ENCODE measurements at regions not wholly inside any gene's neighbourhood (a gene's known extent, or its start where the extent isn't known, plus 50 kb on each side); places are given as distances from the start of the nearest gene placed in this dataset.

DNA sequence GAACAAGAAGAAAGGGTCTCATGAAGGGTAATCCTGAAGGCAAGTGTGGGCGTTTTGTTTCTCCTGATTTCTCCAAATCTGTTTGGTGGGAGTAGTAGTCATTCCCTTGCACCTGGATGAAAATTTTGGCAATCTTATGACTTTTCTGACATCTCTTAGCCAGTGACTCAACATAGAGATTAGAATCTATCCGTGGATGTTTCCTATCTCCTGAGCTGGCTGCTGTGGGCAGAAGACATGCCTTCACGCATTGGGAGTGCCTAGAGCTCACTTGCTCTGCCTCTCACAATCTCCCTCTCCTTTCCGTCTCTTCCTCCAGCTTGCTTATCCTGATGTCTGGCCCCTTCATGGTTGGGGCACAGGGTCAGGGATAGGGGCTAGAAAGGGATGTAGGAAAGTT, 174.2 kb upstream of the NFIA start:
- no peak overlapping the region for H3K4me3 Mint-ChIP-seq
- no peaks in the 10 kb centered on the region for H3K36me3 Mint-ChIP-seq (ENCODE audit: insufficient read depth)
- no peaks in the 10 kb centered on the region for H3K9me3 Mint-ChIP-seq
- H3K27me3 Mint-ChIP-seq = peaks cover 1 to 36% of the 10 kb centered on the region in 2 donors
- no peak overlapping the region for H3K27ac Mint-ChIP-seq
- ATAC-seq (replicated peaks) (no peak), DNase-seq (no peak)
- H3K4me1 Mint-ChIP-seq (ENCODE audit: low read depth in 2 of 2) = no peaks in the 10 kb centered on the region

DNA sequence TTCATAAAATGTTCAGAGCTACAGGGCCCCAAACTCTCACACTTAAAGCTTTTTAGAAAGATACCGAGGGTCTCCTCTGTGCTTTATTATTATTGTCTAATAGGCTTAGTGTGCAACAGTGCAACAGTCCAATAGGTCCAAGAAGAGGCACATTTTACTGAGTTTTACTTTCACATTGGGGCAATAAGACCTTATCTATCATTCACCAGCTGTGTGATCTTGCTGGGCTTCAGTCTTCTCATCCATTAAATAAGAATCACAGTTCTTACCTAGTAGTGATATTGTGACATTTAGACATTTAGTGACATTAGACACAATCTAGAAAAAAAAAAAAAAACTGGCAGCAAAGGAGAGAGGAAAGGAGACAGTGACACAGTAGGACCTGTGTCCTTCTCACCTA, 175.8 kb upstream of the NFIA start:
- DNase-seq (no peak), ATAC-seq (replicated peaks) (no peak)
- H3K36me3 Mint-ChIP-seq (ENCODE audit: insufficient read depth) = no peaks in the 10 kb centered on the region
- no peaks in the 10 kb centered on the region for H3K4me1 Mint-ChIP-seq (ENCODE audit: low read depth in 2 of 2)
- no peaks in the 10 kb centered on the region for H3K9me3 Mint-ChIP-seq
- no peak overlapping the region for H3K4me3 Mint-ChIP-seq
- H3K27ac Mint-ChIP-seq = no peak overlapping the region
- H3K27me3 Mint-ChIP-seq = peaks cover 0 to 23% of the 10 kb centered on the region in 2 donors

DNA sequence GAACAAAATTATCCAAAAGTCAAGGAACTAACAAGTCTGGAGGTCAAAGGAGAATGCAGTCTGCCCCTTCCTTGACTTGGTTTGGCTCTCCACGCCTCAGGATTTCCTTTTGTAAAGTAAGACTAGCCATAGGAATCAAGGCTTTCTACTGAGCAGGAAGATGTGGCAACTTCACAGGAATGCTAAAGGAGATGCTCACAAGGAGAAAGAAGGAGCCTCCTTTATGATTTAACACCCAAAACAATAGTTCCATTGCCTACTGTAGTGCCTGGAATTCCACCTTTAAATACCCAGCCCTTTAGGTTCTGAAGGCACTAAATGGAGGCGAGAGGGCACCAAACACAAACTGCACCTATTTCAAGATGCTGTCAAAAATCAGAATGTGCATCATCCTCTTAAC, 176.3 kb upstream of the NFIA start:
- no peaks in the 10 kb centered on the region for H3K4me1 Mint-ChIP-seq (ENCODE audit: low read depth in 2 of 2)
- no peak for ATAC-seq (replicated peaks)
- peaks cover 0 to 21% of the 10 kb centered on the region in 2 donors for H3K27me3 Mint-ChIP-seq
- H3K36me3 Mint-ChIP-seq (ENCODE audit: insufficient read depth) = no peaks in the 10 kb centered on the region
- no peak for DNase-seq
- no peak overlapping the region for H3K4me3 Mint-ChIP-seq
- H3K9me3 Mint-ChIP-seq = no peaks in the 10 kb centered on the region
- H3K27ac Mint-ChIP-seq = no peak overlapping the region

DNA sequence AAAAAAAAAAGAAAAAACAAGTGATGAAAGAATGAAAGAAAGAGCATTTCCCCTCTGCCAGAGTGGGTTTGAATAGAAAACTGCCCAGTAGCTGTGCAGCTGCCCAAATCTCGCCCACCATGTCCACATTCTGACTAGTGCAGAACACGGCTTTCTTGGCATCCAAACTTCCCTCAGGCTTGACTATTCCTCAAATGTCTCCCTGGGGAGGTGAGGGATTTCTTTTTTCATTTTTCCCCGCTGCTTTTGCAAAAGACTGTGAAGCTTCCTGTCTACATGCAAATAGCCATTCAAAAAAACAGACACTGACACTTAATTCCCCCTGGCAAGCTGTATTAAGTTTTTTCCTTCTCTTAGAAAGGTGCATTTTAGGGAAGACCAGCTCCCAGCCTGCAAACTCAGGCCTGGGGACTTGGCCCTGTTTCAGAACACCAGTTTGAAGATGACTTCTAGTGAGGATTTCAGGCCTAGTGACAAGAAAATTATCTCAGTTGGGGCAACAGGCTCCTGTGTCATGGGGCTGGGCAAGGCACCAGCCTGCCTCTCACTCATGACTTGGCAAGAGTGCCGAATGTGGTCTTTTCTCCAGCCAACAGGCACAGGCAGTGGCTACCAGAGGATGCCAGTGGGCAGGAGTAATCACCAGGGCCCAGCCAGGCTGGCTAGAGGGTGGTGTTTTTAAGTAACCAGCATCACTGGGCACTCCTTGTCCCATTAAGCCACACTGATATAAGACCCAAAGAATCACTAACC, 178.1 kb upstream of the NFIA start:
- Mint-ChIP-seq H3K27me3 (peaks cover 0 to 12% of the 10 kb centered on the region in 2 donors), H3K36me3 (ENCODE audit: insufficient read depth) (no peaks in the 10 kb centered on the region), H3K27ac (no peak overlapping the region), H3K4me3 (no peak overlapping the region), H3K4me1 (ENCODE audit: low read depth in 2 of 2) (no peaks in the 10 kb centered on the region), H3K9me3 (no peaks in the 10 kb centered on the region)
- DNase-seq = no peak
- ATAC-seq (replicated peaks) = no peak

DNA sequence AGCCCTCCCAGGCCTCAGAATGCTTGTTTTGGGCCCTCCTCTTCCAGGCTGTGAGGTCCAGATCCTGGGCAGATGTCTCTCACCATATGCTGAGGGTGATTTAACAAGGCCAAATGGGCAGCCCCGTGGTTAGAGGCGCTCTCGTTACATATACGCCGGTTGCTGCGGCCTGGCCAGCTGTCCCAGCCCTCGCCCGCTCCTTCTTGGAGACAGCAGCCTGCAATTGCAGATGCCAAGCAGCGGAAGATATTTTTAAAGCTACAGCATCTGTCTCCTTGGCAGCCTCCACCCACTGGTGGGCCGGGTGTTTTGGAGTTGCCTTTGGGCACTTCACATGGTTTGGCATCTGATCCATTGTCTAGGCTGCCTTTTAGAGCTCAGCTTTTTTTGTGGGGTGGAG, 178.8 kb upstream of the NFIA start:
- ATAC-seq (replicated peaks) = no peak
- H3K4me1 Mint-ChIP-seq (ENCODE audit: low read depth in 2 of 2) = no peaks in the 10 kb centered on the region
- no peak overlapping the region for H3K4me3 Mint-ChIP-seq
- no peak for DNase-seq
- peaks cover 0 to 5% of the 10 kb centered on the region in 2 donors for H3K27me3 Mint-ChIP-seq
- H3K9me3 Mint-ChIP-seq = no peaks in the 10 kb centered on the region
- H3K27ac Mint-ChIP-seq = no peak overlapping the region
- H3K36me3 Mint-ChIP-seq (ENCODE audit: insufficient read depth) = no peaks in the 10 kb centered on the region

DNA sequence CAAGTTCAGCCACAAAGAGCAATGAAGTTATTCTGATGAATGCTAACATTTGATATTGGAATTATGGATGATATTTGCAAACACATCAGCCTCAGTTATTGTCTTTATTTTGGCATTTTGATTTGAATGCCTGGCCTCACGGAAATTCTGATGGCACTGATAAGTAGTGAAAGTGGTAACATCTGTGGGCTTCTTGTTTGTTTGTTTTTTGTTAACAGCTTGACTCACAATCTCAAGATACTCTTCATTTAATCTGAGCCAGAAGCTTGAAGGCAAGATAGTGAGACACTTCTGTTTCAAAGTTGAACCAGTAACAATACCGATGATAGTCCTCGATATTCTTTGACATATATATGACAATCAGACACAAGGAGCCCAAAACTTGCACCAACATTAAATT, 182.9 kb upstream of the NFIA start:
- no peak for DNase-seq
- H3K27me3 Mint-ChIP-seq = peaks cover 7 to 8% of the 10 kb centered on the region in 2 donors
- no peaks in the 10 kb centered on the region for H3K36me3 Mint-ChIP-seq (ENCODE audit: insufficient read depth)
- no peaks in the 10 kb centered on the region for H3K9me3 Mint-ChIP-seq
- ATAC-seq (replicated peaks) = no peak
- no peak overlapping the region for H3K4me3 Mint-ChIP-seq
- no peaks in the 10 kb centered on the region for H3K4me1 Mint-ChIP-seq (ENCODE audit: low read depth in 2 of 2)
- no peak overlapping the region for H3K27ac Mint-ChIP-seq

DNA sequence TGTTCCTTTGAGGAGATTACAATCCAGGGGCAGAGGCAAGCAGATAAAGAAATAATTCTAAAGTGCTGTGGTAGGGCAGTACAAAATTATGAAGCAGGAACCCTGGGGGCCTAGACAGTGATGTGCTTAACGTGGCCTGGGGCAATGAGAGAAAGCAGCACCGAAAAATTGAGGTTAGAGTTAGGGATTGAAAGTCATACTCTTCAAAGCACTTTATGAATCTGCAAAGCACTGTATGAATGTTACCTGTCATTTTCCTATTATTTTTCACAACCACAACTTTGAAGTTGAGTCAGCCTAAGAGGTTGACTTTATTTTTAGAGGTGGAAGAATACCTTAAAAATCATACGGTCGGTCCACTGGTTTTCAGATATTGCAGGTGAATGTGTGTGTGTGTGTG, 183.4 kb upstream of the NFIA start:
- Mint-ChIP-seq H3K9me3 (no peaks in the 10 kb centered on the region), H3K4me1 (ENCODE audit: low read depth in 2 of 2) (no peaks in the 10 kb centered on the region), H3K27me3 (peaks cover 12 to 13% of the 10 kb centered on the region in 2 donors), H3K4me3 (no peak overlapping the region), H3K36me3 (ENCODE audit: insufficient read depth) (no peaks in the 10 kb centered on the region), H3K27ac (no peak overlapping the region)
- DNase-seq (no peak), ATAC-seq (replicated peaks) (no peak)

DNA sequence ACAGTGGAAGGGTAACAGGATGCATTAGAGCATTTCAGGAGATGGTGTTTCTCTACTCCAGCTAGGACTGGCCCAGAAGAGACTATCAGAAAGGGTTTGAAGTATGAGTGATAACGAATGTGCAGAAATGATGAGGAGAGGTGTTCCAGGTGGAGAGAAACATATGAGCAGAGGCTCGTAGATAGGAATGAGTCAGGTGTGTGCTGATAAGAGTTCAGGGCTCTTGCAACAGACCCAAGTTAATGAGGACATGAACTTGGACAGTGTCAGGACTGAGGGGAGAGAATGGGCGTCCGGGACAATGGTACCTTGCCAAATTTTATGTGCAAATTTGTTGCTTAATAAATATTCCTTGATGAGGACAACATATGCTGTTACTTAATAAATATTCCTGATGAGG, 183.9 kb upstream of the NFIA start:
- DNase-seq = no peak
- Mint-ChIP-seq H3K4me1 (ENCODE audit: low read depth in 2 of 2) (no peaks in the 10 kb centered on the region), H3K4me3 (no peak overlapping the region), H3K9me3 (no peaks in the 10 kb centered on the region), H3K27ac (no peak overlapping the region), H3K36me3 (ENCODE audit: insufficient read depth) (no peaks in the 10 kb centered on the region), H3K27me3 (peaks cover 12 to 19% of the 10 kb centered on the region in 2 donors)
- ATAC-seq (replicated peaks) = no peak

DNA sequence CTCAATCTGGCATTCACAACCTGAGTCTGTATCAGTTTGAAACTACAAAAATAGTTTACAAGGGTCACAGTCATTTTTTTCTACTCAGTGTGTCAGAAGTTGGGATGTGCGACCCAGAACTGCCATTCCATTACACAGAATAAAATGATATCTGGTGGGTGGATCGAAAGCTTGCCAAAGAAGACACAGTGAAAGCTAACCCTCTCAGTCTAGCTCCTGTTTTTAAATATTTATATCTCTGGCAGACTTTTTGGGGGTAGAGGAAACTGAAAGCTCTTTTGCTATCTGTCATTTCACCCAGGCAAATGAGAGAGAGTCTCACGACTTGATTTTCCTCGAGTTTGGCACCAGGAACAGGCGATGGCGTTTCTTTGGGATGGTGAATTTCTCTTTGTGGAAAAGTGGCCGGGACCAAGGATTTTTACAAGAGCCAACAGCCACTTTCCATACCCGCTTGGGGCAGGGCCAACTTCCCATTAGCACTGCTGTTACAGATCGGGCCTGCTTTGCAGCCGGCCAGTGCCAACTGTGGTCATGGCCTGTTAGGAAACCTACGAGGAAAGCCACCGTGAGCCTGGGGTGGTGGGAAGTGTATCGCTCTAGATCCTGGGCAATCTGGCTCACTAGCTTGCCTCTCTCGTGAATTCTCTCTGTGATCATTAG, 185.5 kb upstream of the NFIA start:
- Mint-ChIP-seq H3K27ac (no peak overlapping the region), H3K36me3 (ENCODE audit: insufficient read depth) (no peaks in the 10 kb centered on the region), H3K27me3 (peaks cover 12 to 26% of the 10 kb centered on the region in 2 donors), H3K9me3 (no peaks in the 10 kb centered on the region), H3K4me3 (no peak overlapping the region), H3K4me1 (ENCODE audit: low read depth in 2 of 2) (no peaks in the 10 kb centered on the region)
- DNase-seq = no peak
- ATAC-seq (replicated peaks) = no peak

DNA sequence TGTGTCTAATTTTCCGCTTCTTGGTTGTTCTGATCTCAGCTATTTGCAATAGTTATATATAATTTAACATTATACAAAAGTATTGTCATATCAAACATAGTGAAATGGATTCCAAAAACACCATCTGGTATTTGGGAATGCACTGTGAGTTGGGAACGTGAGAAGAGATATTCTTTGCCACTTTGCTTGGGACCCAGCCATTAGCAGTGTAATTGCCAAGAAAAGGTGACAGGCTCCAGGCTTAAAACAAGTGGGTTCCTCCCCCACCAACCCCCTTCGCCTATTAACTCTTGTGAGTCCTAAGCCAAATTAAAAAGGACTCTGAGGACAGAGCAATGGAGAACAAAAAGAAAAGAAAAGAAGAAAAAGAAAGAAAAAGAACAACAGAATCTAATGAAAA, 186.7 kb upstream of the NFIA start:
- no peaks in the 10 kb centered on the region for H3K4me1 Mint-ChIP-seq (ENCODE audit: low read depth in 2 of 2)
- H3K27me3 Mint-ChIP-seq = peaks cover 16 to 26% of the 10 kb centered on the region in 2 donors
- H3K4me3 Mint-ChIP-seq = no peak overlapping the region
- DNase-seq = no peak
- H3K9me3 Mint-ChIP-seq = no peaks in the 10 kb centered on the region
- ATAC-seq (replicated peaks) = no peak
- no peaks in the 10 kb centered on the region for H3K36me3 Mint-ChIP-seq (ENCODE audit: insufficient read depth)
- H3K27ac Mint-ChIP-seq = no peak overlapping the region

DNA sequence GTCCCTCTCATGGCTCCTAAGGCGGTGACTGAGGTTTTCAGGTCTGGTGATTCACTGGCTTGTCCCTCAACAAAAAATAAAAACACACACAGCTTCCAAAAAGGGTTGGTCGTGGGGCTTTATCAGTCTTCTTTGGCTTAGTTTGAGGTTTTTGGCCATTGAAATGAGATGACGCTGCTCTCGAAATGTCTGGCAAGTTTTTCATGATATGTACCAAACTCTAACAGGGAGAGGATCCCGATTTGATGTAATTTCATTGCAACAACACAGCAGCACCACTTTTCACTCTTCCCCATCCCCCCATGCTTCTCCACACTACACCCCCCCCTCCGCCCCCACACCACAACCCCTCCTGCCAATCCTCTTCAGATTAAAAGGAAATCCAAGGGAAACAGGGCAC, 187.1 kb upstream of the NFIA start:
- no peak for DNase-seq
- no peak overlapping the region for H3K27ac Mint-ChIP-seq
- no peaks in the 10 kb centered on the region for H3K4me1 Mint-ChIP-seq (ENCODE audit: low read depth in 2 of 2)
- H3K4me3 Mint-ChIP-seq = no peak overlapping the region
- H3K36me3 Mint-ChIP-seq (ENCODE audit: insufficient read depth) = no peaks in the 10 kb centered on the region
- peaks cover 17 to 26% of the 10 kb centered on the region in 2 donors for H3K27me3 Mint-ChIP-seq
- no peaks in the 10 kb centered on the region for H3K9me3 Mint-ChIP-seq
- ATAC-seq (replicated peaks) = no peak

DNA sequence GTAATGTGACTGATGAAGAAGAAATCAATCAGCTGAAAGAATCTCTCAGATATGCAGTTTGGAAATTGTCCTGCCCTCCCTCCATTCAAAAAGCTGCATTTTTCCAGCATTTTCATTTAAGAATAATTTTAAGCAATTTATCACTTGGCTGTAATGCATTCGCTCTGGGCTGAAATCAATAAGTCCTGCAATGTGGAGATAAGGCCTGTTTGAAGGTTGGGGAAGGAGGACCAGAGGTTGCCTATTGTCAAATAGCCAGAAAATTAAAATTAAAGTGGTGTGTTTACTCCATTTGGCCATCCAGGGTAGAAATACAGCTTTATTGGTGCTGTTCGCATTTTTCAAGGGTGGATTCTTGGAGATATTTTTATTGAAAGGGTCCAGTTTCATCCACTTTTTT, 187.6 kb upstream of the NFIA start:
- Mint-ChIP-seq H3K36me3 (ENCODE audit: insufficient read depth) (no peaks in the 10 kb centered on the region), H3K4me3 (no peak overlapping the region), H3K4me1 (ENCODE audit: low read depth in 2 of 2) (no peaks in the 10 kb centered on the region), H3K27ac (no peak overlapping the region), H3K27me3 (peaks cover 17 to 26% of the 10 kb centered on the region in 2 donors), H3K9me3 (no peaks in the 10 kb centered on the region)
- ATAC-seq (replicated peaks) = no peak
- DNase-seq = no peak

DNA sequence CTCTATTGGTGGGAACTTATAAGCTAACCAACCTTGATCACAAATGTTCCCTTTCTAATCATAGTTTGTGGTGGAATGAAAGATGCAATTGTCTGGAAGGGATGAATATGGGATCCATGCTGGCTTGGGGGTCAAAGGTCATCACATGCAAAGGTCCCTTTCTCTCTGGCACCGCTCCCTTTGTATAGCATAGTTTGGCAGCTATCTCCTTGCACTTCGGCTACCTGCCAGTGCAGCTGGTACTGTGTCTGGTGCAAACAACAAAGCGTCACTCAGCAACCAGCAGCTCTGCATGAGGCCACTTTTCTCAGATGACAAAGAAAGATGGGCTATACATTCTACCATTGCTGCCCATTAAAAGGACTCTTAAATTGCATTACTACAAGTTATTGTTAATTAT, 188.2 kb upstream of the NFIA start:
- no peak for ATAC-seq (replicated peaks)
- Mint-ChIP-seq H3K4me1 (ENCODE audit: low read depth in 2 of 2) (no peaks in the 10 kb centered on the region), H3K27me3 (peaks cover 17 to 26% of the 10 kb centered on the region in 2 donors), H3K27ac (no peak overlapping the region), H3K36me3 (ENCODE audit: insufficient read depth) (no peaks in the 10 kb centered on the region), H3K9me3 (no peaks in the 10 kb centered on the region), H3K4me3 (no peak overlapping the region)
- no peak for DNase-seq

DNA sequence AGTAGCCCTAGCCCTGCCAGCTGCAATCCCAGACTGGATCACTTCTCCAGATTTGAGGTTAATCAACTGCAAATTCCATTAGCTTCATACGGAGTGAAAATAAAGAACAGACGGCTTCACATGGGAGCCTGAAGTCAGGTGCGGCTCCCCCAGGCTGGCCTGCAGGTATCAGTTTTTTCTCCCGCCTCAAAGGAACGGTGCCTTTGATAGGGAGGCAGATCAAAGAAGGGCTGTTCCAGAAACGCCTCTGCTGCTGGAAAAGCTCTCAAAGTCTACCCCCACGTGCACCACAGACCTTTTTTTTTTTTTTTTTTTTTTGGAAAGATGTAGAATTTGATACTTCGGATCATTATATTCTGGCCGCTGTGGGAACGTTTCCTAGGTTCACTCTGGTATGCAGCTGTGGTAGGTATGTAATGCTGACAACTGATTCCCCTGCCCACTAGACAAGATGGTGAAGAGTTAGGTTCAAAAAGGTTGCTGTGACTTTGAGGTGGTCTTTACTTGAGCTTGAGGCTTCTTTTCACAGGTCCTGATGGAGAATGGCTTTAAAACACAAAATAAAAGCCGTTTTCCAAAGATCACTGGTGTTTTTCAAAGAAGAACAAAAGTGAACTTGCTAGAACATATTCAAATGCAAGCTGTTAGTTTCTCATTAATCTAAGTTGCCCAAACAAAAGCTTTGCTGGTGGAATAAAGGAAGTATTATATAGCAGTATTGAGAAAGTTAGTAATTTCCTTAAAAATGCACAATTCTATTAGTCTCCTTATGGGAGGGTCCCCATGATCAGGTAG, 189.0 kb upstream of the NFIA start:
- H3K9me3 Mint-ChIP-seq = no peaks in the 10 kb centered on the region
- peaks cover 17 to 26% of the 10 kb centered on the region in 2 donors for H3K27me3 Mint-ChIP-seq
- no peak overlapping the region for H3K4me3 Mint-ChIP-seq
- DNase-seq (no peak), ATAC-seq (replicated peaks) (no peak)
- H3K27ac Mint-ChIP-seq = no peak overlapping the region
- no peaks in the 10 kb centered on the region for H3K4me1 Mint-ChIP-seq (ENCODE audit: low read depth in 2 of 2)
- H3K36me3 Mint-ChIP-seq (ENCODE audit: insufficient read depth) = no peaks in the 10 kb centered on the region
